ENCODE measurements at regions not wholly inside any gene's neighbourhood (a gene's known extent, or its start where the extent isn't known, plus 50 kb on each side); places are given as distances from the start of the nearest gene placed in this dataset.
"Not testable (repeated sequence)": the region's sequence is repeated elsewhere in the genome, so short reads cannot be mapped to it uniquely, and the experiment has no call there.

DNA sequence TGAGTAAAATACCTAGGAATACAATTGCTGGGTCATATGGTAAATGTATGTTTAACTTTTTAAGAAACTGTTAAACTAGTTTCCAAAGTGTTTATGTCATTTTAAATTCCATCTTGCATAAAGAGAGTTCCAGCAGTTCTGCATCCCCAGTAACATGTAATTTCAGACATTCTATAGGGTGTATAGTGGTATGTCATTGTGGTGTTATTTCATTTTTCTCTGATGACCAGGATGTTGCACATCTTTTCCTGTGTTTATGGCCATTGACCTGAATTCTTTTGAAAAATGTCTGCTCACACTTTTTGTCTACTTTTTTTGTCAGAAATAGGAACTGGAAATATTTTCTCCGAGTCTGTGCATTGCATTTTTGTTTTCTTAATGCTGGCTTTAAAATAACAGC lies 128.9 kb downstream of the TMEM200A start:
- Histone ChIP-seq H3K36me3 (ENCODE audit: control insufficient read depth, insufficient read depth, low read length) (no peaks in the 10 kb centered on the region), H3K27me3 (ENCODE audit: control insufficient read depth, insufficient read depth, low read length) (no peaks in the 10 kb centered on the region), H3K4me3 (ENCODE audit: low read depth, low read length) (no peak overlapping the region)
- ChIA-PET POLR2A (no interaction called here), CTCF (no interaction called here)
- TF ChIP-seq, protein P1, sequence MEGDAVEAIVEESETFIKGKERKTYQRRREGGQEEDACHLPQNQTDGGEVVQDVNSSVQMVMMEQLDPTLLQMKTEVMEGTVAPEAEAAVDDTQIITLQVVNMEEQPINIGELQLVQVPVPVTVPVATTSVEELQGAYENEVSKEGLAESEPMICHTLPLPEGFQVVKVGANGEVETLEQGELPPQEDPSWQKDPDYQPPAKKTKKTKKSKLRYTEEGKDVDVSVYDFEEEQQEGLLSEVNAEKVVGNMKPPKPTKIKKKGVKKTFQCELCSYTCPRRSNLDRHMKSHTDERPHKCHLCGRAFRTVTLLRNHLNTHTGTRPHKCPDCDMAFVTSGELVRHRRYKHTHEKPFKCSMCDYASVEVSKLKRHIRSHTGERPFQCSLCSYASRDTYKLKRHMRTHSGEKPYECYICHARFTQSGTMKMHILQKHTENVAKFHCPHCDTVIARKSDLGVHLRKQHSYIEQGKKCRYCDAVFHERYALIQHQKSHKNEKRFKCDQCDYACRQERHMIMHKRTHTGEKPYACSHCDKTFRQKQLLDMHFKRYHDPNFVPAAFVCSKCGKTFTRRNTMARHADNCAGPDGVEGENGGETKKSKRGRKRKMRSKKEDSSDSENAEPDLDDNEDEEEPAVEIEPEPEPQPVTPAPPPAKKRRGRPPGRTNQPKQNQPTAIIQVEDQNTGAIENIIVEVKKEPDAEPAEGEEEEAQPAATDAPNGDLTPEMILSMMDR (IDR thresholded peaks at IDR 0.05; ENCODE audit: insufficient read depth, low read depth, low read length), result no peak
- no peak for DNase-seq (ENCODE audit: low read depth)

DNA sequence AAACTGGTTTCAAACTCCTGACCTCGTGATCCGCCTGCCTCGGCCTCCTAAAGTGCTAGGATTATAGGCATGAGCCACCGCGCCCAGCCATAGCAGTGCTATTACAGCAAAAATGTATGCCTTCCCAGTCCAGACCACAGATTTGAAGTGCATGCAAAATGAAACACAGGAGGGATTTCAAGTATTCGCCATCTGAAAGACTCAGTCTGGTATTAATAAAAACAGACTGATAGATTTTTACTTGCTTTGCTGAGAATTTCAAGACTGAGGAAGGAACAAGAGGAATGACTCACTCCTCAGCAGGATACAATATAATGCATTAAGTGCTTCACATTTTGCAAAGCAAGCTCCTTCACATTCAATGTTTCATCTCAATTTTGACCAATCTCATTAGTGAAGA lies 134.9 kb downstream of the TMEM200A start:
- TF ChIP-seq, protein P1 (IDR thresholded peaks at IDR 0.05; ENCODE audit: insufficient read depth, low read depth, low read length), result no peak
- DNase-seq (ENCODE audit: low read depth), result peak; percentile 92
- Histone ChIP-seq H3K36me3 (ENCODE audit: control insufficient read depth, insufficient read depth, low read length) (no peaks in the 10 kb centered on the region), H3K4me3 (ENCODE audit: low read depth, low read length) (no peak overlapping the region), H3K27me3 (ENCODE audit: control insufficient read depth, insufficient read depth, low read length) (no peaks in the 10 kb centered on the region)
- POLR2A ChIA-PET, result no interaction called here
- CTCF ChIA-PET, result interaction anchor here (0.6 to 1.3 kb wide), 2 partner anchors 9 kb away, joined by 3 read pairs; no protein-coding TSS in a partner anchor

DNA sequence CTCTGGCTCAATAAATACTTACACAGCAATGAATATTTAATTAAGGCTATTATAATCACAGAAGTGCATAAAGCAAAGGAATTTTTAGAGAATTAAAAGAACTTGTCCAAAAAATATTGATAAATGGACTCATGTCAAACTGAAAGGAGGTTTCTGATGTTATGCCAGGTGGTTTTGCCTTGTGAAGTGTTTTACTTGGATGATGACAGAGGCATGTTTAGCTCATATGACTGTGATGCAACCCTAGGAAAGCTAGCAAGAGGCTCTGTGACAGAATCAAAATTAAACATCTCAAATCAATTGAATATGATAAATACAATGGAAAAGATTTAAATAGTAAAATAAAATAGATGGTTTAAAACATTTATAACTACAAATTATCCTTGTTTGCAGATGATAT lies 137.3 kb downstream of the TMEM200A start:
- TF ChIP-seq, protein P1 (IDR thresholded peaks at IDR 0.05; ENCODE audit: insufficient read depth, low read depth, low read length), result no peak
- Histone ChIP-seq H3K27me3 (ENCODE audit: control insufficient read depth, insufficient read depth, low read length) (no peaks in the 10 kb centered on the region), H3K4me3 (ENCODE audit: low read depth, low read length) (no peak overlapping the region), H3K36me3 (ENCODE audit: control insufficient read depth, insufficient read depth, low read length) (no peaks in the 10 kb centered on the region)
- POLR2A ChIA-PET, result no interaction called here
- CTCF ChIA-PET, result no interaction called here
- DNase-seq (ENCODE audit: low read depth), result no peak

DNA sequence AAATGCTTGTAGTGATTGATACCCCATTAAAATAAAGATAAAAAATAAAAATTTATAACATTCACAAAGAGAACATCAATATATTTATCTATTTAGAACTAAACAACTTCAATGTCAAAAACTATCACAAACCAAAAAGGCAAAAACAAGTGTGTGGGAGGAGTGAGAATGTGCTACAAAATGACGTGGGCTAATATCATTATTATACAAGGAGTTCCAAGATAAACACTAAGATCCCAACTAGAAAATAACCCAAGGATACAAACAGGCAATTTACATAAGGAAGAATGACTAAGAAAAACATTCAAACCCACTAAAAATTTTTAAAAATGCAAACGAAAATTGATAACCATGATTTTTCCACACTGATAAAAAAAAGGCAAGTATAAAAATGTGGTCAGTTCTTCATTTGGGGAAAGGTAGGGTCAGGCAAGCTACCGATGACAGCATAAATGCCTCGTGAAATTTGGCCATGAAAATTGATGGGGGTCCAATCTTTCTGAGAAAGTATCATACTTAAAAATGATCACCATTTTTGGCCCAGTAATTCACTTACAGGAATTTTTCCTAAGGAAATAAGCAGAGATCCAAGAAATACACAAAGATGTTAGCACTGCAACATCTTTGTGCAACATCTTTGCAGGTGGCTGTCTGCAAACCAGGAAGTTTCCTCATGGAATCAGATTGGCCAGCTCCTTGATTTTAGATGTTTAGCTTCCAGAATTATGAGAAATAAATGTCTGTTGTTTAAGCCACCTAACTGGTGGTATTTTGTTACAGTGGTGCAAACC lies 140.2 kb downstream of the TMEM200A start:
- TF ChIP-seq, protein P1 (IDR thresholded peaks at IDR 0.05; ENCODE audit: insufficient read depth, low read depth, low read length), result no peak
- no peaks in the 10 kb centered on the region for H3K27me3 ChIP-seq (ENCODE audit: control insufficient read depth, insufficient read depth, low read length)
- H3K36me3 ChIP-seq (ENCODE audit: control insufficient read depth, insufficient read depth, low read length), result no peaks in the 10 kb centered on the region
- H3K4me3 ChIP-seq (ENCODE audit: low read depth, low read length), result no peak overlapping the region
- CTCF ChIA-PET, result interaction anchor here (1.7 kb wide), 1 partner anchor 33 kb away, joined by 3 read pairs; no protein-coding TSS in a partner anchor
- POLR2A ChIA-PET, result no interaction called here
- DNase-seq (ENCODE audit: low read depth), result no peak

DNA sequence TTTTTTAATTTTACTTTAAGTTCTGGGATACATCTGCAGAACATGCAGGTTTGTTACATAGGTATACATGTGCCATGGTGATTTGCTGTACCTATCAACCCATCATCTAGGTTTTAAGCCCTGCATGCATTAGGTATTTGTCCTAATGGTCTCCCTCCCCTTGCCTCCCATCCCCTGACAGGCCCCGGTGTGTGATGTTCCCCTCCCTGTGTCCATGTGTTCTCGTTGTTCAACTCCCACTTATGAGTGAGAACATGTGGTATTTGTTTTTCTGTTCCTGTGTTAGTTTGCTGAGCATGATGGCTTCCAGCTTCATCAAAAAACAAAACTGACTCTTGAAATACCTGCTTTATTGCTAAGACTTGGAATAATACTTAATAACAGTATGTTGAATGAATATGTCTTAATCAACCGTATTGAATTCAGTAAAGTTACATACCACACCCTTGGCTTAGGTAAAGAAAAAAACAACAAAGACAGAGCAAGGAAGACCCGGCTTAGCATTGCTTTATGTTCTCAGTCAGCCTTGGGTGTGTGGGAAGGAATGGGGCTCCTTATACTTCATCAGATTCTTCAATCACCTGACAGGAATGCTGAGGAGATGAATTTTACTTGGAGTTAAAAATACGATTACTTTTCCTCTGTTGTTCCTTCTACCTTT lies 141.3 kb downstream of the TMEM200A start:
- CTCF ChIA-PET; H3K4me3 ChIP-seq (ENCODE audit: low read depth, low read length); POLR2A ChIA-PET; H3K36me3 ChIP-seq (ENCODE audit: control insufficient read depth, insufficient read depth, low read length); H3K27me3 ChIP-seq (ENCODE audit: control insufficient read depth, insufficient read depth, low read length); DNase-seq (ENCODE audit: low read depth): not testable (repeated sequence)

Data from BJ (cell line).